SU-DHL-6 (cell line): ENCODE measurements at regions not wholly inside any gene's neighbourhood (a gene's known extent, or its start where the extent isn't known, plus 50 kb on each side); places are given as distances from the start of the nearest gene placed in this dataset.

Experiments
- H2AFZ ChIP-seq: fragments of 200-600 bp; sonication (generic); 2 replicates; pipeline ENCODE4 v1.6.1; 2014; ENCODE audit warnings: low read depth, mild to moderate bottlenecking, moderate library complexity, mixed read lengths, antibody characterized with exemption, low read length; ENCODE audit not compliant: severe bottlenecking
- H3F3A ChIP-seq: fragments of 200-600 bp; shearing (Covaris generic); 2 replicates; pipeline ENCODE4 v1.6.0; 2016; ENCODE audit warnings: antibody characterized with exemption, mild to moderate bottlenecking; ENCODE audit not compliant: insufficient read depth
- H3K27ac ChIP-seq: fragments of 200-600 bp; sonication (generic); 2 replicates; pipeline ENCODE4 v1.5.1; 2016; ENCODE audit warnings: low read depth, mild to moderate bottlenecking, low read length, moderate library complexity, mixed read lengths
- H3K27me3 ChIP-seq: fragments of 200-600 bp; sonication (generic), shearing (Covaris generic); 2 replicates; pipeline ENCODE4 v1.6.0; 2014; ENCODE audit warnings: mild to moderate bottlenecking, low read length
- H3K36me3 ChIP-seq: fragments of 200-600 bp; sonication (generic); 2 replicates; pipeline ENCODE4 v1.6.1; 2014; ENCODE audit warnings: mild to moderate bottlenecking, low read length, mixed read lengths
- H3K4me2 ChIP-seq: fragments of 300-600, 200-600 bp; shearing (Covaris generic), sonication (generic); 2 replicates; pipeline ENCODE4 v1.6.0; 2014; ENCODE audit warnings: low read length, low read depth, mild to moderate bottlenecking; ENCODE audit not compliant: poor library complexity, severe bottlenecking
- H3K4me3 ChIP-seq: fragments of 200-600 bp; sonication (generic); 2 replicates; pipeline ENCODE4 v1.5.1; 2014; ENCODE audit warnings: antibody characterized with exemption, low read length, mild to moderate bottlenecking, mixed read lengths; ENCODE audit not compliant: insufficient read depth, poor library complexity, severe bottlenecking
- H3K79me2 ChIP-seq: fragments of 200-600 bp; sonication (generic); 2 replicates; pipeline ENCODE4 v1.6.1; 2014; ENCODE audit warnings: mild to moderate bottlenecking, low read length, moderate library complexity; ENCODE audit not compliant: insufficient read depth
- H3K9ac ChIP-seq: fragments of 200-600 bp; sonication (generic); 2 replicates; pipeline ENCODE4 v1.7.0; 2014; ENCODE audit warnings: mild to moderate bottlenecking, low read length
- H3K9me2 ChIP-seq: fragments of 200-600 bp; sonication (generic); replicated peaks from 2 replicates; pipeline ENCODE4 v1.6.1; 2014; ENCODE audit warnings: low read length; ENCODE audit not compliant: insufficient read depth
- H3K9me3 ChIP-seq: fragments of 200-600 bp; sonication (generic); 2 replicates; pipeline ENCODE4 v1.6.1; 2014; ENCODE audit warnings: low read length, mixed read lengths; ENCODE audit not compliant: insufficient read depth
- H4K20me1 ChIP-seq: fragments of 200-600 bp; sonication (generic); 2 replicates; pipeline ENCODE4 v1.6.1; 2014; ENCODE audit warnings: low read depth, mild to moderate bottlenecking, antibody characterized with exemption, low read length, moderate library complexity, mixed read lengths
- EZH2phosphoT487 ChIP-seq: fragments of 200-600 bp; sonication (generic), shearing (Covaris generic); conservative IDR thresholded peaks from 2 replicates; pipeline ENCODE4 v1.6.1; 2018; ENCODE audit warnings: mild to moderate bottlenecking, antibody characterized with exemption, low read length, moderate library complexity, mixed read lengths
- TF ChIP-seq, protein P1 (sequence below): fragments of 200-600 bp; sonication (generic); IDR thresholded peaks from one replicate; pipeline ENCODE4 v1.5.1; 2017; ENCODE audit warnings: antibody characterized with exemption, mild to moderate bottlenecking, low read length, moderate library complexity; ENCODE audit not compliant: insufficient read depth, poor library complexity, severe bottlenecking

DNA sequence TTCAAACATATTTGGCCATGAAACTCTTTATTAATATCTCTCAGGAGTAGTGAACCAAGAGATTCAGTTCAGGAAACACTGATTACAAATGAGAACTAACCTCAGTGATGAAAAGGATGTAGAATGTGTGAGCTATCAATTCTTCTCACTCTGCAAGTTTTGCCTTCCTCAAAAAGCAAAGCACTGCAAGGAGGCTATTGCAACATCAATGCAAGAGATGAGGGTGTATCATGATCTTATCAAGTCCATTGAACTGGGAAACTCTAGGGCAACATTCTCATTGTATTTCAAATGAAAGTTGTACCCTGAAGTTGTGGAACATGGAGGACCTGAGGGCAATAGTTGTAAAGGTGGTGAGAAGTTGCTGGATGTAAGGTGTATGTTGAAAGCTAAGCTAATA, 56.4 kb upstream of the VEGFC start:
- H3K4me2 ChIP-seq: no peak overlapping the region
- H3K9me3 ChIP-seq: no peaks in the 10 kb centered on the region
- no peak overlapping the region for H3K9ac ChIP-seq
- no peaks in the 10 kb centered on the region for H3K79me2 ChIP-seq
- H4K20me1 ChIP-seq: no peaks in the 10 kb centered on the region
- H3K4me3 ChIP-seq: no peak overlapping the region
- H3F3A ChIP-seq: no peaks in the 10 kb centered on the region
- H3K36me3 ChIP-seq: no peaks in the 10 kb centered on the region
- no peaks in the 10 kb centered on the region for H3K9me2 ChIP-seq
- no peak overlapping the region for H3K27ac ChIP-seq
- H2AFZ ChIP-seq: no peak overlapping the region
- H3K27me3 ChIP-seq: no peaks in the 10 kb centered on the region
- TF ChIP-seq, protein P1, sequence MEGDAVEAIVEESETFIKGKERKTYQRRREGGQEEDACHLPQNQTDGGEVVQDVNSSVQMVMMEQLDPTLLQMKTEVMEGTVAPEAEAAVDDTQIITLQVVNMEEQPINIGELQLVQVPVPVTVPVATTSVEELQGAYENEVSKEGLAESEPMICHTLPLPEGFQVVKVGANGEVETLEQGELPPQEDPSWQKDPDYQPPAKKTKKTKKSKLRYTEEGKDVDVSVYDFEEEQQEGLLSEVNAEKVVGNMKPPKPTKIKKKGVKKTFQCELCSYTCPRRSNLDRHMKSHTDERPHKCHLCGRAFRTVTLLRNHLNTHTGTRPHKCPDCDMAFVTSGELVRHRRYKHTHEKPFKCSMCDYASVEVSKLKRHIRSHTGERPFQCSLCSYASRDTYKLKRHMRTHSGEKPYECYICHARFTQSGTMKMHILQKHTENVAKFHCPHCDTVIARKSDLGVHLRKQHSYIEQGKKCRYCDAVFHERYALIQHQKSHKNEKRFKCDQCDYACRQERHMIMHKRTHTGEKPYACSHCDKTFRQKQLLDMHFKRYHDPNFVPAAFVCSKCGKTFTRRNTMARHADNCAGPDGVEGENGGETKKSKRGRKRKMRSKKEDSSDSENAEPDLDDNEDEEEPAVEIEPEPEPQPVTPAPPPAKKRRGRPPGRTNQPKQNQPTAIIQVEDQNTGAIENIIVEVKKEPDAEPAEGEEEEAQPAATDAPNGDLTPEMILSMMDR: no peak
- no peak for TF ChIP-seq EZH2phosphoT487

DNA sequence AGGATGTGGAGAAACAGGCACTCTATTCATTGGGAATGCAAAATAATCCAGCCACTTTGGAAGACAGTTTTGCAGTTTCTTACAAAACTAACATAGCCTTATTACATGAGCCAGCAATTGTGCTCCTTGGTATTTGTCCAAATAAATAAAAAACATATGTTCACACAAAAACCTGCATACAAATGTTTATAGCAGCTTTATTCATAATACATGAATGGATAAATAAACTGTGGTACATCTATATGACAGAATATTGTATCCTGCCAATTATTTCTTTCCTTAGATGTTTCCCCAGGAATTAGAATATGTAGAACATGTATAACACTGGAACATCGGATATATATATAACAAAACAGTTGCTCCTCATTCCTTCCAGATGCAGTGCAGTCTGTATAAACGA, 57.7 kb upstream of the VEGFC start:
- no peaks in the 10 kb centered on the region for H4K20me1 ChIP-seq
- no peaks in the 10 kb centered on the region for H3K79me2 ChIP-seq
- H3K9me3 ChIP-seq: no peaks in the 10 kb centered on the region
- no peak overlapping the region for H2AFZ ChIP-seq
- no peaks in the 10 kb centered on the region for H3K27me3 ChIP-seq
- no peak for TF ChIP-seq EZH2phosphoT487
- TF ChIP-seq, protein P1: no peak
- no peaks in the 10 kb centered on the region for H3K36me3 ChIP-seq
- no peaks in the 10 kb centered on the region for H3F3A ChIP-seq
- H3K9ac ChIP-seq: no peak overlapping the region
- no peak overlapping the region for H3K27ac ChIP-seq
- H3K4me3 ChIP-seq: no peak overlapping the region
- no peak overlapping the region for H3K4me2 ChIP-seq
- H3K9me2 ChIP-seq: no peaks in the 10 kb centered on the region

DNA sequence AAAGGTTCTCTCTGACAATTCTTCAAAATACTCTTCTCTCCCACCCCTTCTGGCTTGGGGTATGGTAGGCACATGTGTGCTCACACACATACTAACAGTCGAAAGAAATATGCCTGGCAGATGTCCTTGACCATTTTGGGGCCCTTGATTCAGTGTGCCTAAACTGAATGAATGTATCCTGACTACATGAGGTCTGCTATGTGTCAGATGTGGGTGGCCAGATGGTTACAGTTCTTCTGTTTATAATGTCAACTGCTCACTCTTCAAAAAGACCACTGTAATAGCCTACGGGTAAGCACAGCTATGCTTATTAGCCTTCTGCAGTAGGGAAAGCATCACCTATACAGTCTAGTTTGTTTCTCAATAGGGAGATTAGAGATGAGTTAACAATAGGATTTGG, 63.7 kb upstream of the VEGFC start:
- H3F3A ChIP-seq: no peaks in the 10 kb centered on the region
- H4K20me1 ChIP-seq: no peaks in the 10 kb centered on the region
- H3K36me3 ChIP-seq: no peaks in the 10 kb centered on the region
- no peaks in the 10 kb centered on the region for H3K79me2 ChIP-seq
- H3K9me2 ChIP-seq: no peaks in the 10 kb centered on the region
- H3K4me3 ChIP-seq: no peak overlapping the region
- H3K4me2 ChIP-seq: no peak overlapping the region
- no peak overlapping the region for H2AFZ ChIP-seq
- H3K27ac ChIP-seq: no peak overlapping the region
- H3K9me3 ChIP-seq: no peaks in the 10 kb centered on the region
- TF ChIP-seq, protein P1: no peak
- no peak for TF ChIP-seq EZH2phosphoT487
- H3K9ac ChIP-seq: no peak overlapping the region
- H3K27me3 ChIP-seq: no peaks in the 10 kb centered on the region

DNA sequence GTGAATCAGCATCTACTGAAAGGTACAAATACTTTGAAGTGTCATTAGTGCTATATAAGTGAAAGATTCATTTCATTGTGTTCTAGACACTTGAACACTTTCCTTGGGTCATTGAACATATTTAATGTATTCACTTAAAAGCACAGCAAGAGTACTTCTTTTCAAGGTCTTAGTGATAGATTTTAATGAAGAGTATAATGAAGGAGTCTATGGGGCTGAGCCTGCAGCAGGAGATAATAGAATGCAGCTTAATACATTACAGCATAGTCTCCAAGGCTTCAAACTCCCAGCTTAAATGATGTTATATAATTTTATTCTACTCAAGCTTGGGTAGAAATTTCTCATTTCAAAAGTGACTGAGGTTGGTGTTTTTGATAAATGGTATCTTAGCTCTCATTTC, 66.1 kb upstream of the VEGFC start:
- Histone ChIP-seq H3K9me3 (no peaks in the 10 kb centered on the region), H3K9me2 (no peaks in the 10 kb centered on the region), H3K4me3 (no peak overlapping the region), H3K79me2 (no peaks in the 10 kb centered on the region), H4K20me1 (no peaks in the 10 kb centered on the region), H3K36me3 (no peaks in the 10 kb centered on the region), H2AFZ (no peak overlapping the region), H3K9ac (no peak overlapping the region), H3K27ac (no peak overlapping the region), H3K4me2 (no peak overlapping the region), H3F3A (no peaks in the 10 kb centered on the region), H3K27me3 (no peaks in the 10 kb centered on the region)
- TF ChIP-seq, protein P1: no peak
- no peak for TF ChIP-seq EZH2phosphoT487
